ENCODE measurements at regions not wholly inside any gene's neighbourhood (a gene's known extent, or its start where the extent isn't known, plus 50 kb on each side); places are given as distances from the start of the nearest gene placed in this dataset.

GRCh38 chr11:32311346-32312065 is 123.8 kb downstream of the WT1 start:
- DNase-seq (no peak), ATAC-seq (ENCODE audit: poor library complexity) (no peak)
- intact Hi-C loops (cut with DNase I) = no loop called here

- intact Hi-C loops (cut with DNase I) = no loop called here
- ATAC-seq (ENCODE audit: poor library complexity) (no peak), DNase-seq (no peak)
Observed at GRCh38 chr11:32312206-32312817, 123.0 kb downstream of the WT1 start.

GRCh38 chr11:32312865-32313403 is 122.4 kb downstream of the WT1 start:
- intact Hi-C loops (cut with DNase I) = no loop called here
- DNase-seq (no peak), ATAC-seq (ENCODE audit: poor library complexity) (peak; percentile 74)

- ATAC-seq (ENCODE audit: poor library complexity) = no peak
- DNase-seq = no peak
- intact Hi-C loops (cut with DNase I) = no loop called here
Observed at GRCh38 chr11:32313477-32313876, 121.9 kb downstream of the WT1 start.

- no peak for DNase-seq
- ATAC-seq (ENCODE audit: poor library complexity) = no peak
- intact Hi-C loops (cut with DNase I) = no loop called here
Observed at GRCh38 chr11:32315121-32315520, 120.2 kb downstream of the WT1 start.

GRCh38 chr11:32316232-32316631 is 119.1 kb downstream of the WT1 start:
- no peak for ATAC-seq (ENCODE audit: poor library complexity)
- intact Hi-C loops (cut with DNase I) = no loop called here
- no peak for DNase-seq

GRCh38 chr11:32316858-32317642 is 118.3 kb downstream of the WT1 start:
- ATAC-seq (ENCODE audit: poor library complexity) (no peak), DNase-seq (no peak)
- intact Hi-C loops (cut with DNase I) = no loop called here

- ATAC-seq (ENCODE audit: poor library complexity) = no peak
- intact Hi-C loops (cut with DNase I) = no loop called here
- no peak for DNase-seq
Observed at GRCh38 chr11:32317643-32318042, 117.7 kb downstream of the WT1 start.

- no peak for DNase-seq
- intact Hi-C loops (cut with DNase I) = no loop called here
- ATAC-seq (ENCODE audit: poor library complexity) = no peak
Observed at GRCh38 chr11:32318071-32319055, 117.0 kb downstream of the WT1 start.

- DNase-seq = no peak
- no peak for ATAC-seq (ENCODE audit: poor library complexity)
- intact Hi-C loops (cut with DNase I) = no loop called here
Observed at GRCh38 chr11:32323814-32324130, 111.6 kb downstream of the WT1 start.

GRCh38 chr11:32325187-32325586 is 110.2 kb downstream of the WT1 start:
- ATAC-seq (ENCODE audit: poor library complexity) (no peak), DNase-seq (no peak)
- intact Hi-C loops (cut with DNase I) = loop anchor here (5.0 kb wide), 1 partner anchor 472 kb away; no protein-coding TSS in a partner anchor

- ATAC-seq (ENCODE audit: poor library complexity) (no peak), DNase-seq (no peak)
- intact Hi-C loops (cut with DNase I) = loop anchor here (5.0 kb wide), 1 partner anchor 472 kb away; no protein-coding TSS in a partner anchor
Observed at GRCh38 chr11:32325725-32326124, 109.6 kb downstream of the WT1 start.

- no peak for DNase-seq
- intact Hi-C loops (cut with DNase I) = loop anchor here (5.0 kb wide), 1 partner anchor 471 kb away; no protein-coding TSS in a partner anchor
- no peak for ATAC-seq (ENCODE audit: poor library complexity)
Observed at GRCh38 chr11:32326522-32326921, 108.8 kb downstream of the WT1 start.

GRCh38 chr11:32328392-32328791 is 106.9 kb downstream of the WT1 start:
- intact Hi-C loops (cut with DNase I) = loop anchor here (5.0 kb wide), 1 partner anchor 469 kb away; no protein-coding TSS in a partner anchor
- DNase-seq = no peak
- no peak for ATAC-seq (ENCODE audit: poor library complexity)

- intact Hi-C loops (cut with DNase I) = no loop called here
- DNase-seq (no peak), ATAC-seq (ENCODE audit: poor library complexity) (no peak)
Observed at GRCh38 chr11:32331098-32331497, 104.2 kb downstream of the WT1 start.

- no peak for DNase-seq
- intact Hi-C loops (cut with DNase I) = no loop called here
- ATAC-seq (ENCODE audit: poor library complexity) = no peak
Observed at GRCh38 chr11:32331792-32332191, 103.5 kb downstream of the WT1 start.

- ATAC-seq (ENCODE audit: poor library complexity) (no peak), DNase-seq (no peak)
- intact Hi-C loops (cut with DNase I) = no loop called here
Observed at GRCh38 chr11:32332990-32333319, 102.4 kb downstream of the WT1 start.

- intact Hi-C loops (cut with DNase I) = no loop called here
- ATAC-seq (ENCODE audit: poor library complexity) (peak; percentile 73), DNase-seq (peak; percentile 54)
Observed at GRCh38 chr11:32333320-32333991, 101.9 kb downstream of the WT1 start.
